ENCODE measurements at regions not wholly inside any gene's neighbourhood (a gene's known extent, or its start where the extent isn't known, plus 50 kb on each side); places are given as distances from the start of the nearest gene placed in this dataset.

DNA sequence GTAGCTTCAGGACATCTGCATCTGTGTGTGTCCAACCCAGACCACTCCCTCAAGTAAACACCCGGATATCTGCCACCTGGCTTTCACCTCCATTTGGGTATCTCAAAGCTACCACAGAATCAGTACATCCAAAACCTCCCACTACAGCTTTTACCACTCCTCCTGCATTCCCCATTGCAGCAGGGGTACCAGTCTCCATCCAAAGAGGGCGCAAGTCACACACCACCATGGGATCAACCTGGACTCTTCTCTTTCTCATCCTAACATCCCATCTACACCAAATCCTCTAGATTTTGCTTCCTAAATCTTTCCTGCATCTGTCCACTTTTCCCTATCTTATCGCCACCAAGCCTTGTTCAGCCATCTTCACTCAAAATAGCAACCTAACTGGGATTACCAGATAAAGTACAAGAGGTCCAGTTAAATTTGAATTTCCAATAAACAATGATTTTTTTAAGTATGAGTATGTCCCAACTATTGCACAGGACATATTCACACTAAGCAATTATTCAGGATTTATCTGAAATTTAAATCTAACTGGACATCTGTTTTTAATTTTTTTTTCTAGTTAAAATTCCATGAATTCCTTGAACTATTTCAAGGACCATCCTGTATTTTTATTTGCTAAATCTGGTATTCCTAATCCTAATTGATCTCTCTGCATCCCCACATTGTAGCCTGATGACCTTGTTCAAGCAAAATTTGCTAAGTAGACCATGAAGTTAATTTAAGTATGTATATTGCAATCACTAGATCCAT, 164.3 kb upstream of the MLN start:
- no peak for DNase-seq

DNA sequence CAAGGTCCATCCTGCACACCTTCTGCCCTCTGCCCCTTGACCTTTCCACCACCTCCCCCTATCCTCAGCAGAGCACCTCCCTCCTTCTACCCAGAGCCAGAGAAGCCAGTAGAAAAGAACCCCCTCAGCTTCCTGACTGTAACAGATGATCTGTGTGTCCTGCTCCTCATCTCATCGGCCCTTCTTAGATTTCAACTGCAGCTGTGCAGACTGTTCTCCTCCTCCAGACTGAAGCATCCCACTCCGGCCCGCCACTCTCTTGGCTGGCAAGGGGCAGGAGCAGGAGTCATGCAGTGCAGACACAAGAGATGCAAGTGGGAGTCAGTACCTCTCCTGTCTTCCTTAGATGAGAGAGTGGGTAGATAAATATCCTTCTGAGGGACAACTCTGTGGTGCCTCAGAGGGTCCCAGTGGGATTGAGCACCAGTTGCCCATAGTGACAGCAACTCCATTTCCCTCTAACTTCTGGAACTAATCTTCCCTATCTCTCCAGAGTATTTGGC, 163.5 kb upstream of the MLN start:
- DNase-seq = no peak

DNA sequence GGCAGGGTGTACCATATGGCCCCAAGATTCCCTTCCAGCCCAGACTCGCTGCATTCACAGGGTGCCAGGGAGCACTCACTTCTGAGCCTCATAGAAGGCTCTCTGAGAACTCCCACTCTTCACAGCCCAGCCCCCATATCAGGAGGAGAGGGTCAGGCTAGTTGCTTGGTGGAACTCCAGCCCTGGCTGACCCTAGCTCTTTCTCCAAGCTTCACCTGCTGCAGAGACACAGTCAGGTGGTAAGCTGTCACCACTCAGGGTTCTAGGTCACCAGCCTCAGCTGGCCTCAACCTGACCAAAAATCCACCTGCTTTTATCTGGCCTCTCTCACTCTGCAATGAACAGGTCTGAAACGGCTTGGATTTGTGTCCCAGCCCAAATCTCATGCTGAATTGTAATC, 162.7 kb upstream of the MLN start:
- DNase-seq = no peak

DNA sequence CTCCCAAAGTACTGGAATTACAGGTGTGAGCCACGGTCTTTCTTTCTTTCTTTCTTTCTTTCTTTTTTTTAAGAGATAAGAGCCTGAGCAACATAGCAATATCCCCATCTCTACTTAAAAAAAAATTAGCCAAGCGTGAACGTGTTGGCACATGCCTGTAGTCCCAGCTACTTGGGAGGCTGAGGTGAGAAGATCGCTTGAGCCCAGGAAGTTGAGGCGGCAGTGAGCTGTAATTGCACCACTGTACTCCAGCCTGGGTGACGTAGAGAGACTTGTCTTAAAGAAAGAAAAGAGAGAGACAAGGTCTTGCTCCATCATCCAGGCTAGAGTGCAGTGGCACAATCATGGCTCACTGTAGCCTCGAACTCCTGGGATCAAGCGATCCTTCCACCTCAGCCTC, 162.0 kb upstream of the MLN start:
- DNase-seq = no peak

DNA sequence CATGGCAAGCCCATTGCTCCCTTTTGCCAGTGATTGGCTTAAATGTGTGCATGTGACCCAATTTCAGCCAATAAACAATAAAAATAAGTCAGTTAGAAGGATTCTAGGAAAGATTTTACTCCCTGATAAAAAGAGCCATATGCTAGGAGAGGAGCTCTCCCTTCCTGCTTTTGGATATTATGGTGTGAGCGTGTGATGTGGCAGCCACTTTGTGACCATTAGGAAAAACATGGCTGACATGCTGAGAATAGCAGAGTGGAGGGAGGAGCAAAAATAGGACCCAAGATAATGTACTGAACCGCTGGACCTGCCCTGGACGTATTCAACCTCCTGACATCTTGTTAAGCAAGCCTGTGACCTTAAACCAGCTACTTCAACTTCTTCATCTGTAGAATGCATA, 160.6 kb upstream of the MLN start:
- DNase-seq = no peak

DNA sequence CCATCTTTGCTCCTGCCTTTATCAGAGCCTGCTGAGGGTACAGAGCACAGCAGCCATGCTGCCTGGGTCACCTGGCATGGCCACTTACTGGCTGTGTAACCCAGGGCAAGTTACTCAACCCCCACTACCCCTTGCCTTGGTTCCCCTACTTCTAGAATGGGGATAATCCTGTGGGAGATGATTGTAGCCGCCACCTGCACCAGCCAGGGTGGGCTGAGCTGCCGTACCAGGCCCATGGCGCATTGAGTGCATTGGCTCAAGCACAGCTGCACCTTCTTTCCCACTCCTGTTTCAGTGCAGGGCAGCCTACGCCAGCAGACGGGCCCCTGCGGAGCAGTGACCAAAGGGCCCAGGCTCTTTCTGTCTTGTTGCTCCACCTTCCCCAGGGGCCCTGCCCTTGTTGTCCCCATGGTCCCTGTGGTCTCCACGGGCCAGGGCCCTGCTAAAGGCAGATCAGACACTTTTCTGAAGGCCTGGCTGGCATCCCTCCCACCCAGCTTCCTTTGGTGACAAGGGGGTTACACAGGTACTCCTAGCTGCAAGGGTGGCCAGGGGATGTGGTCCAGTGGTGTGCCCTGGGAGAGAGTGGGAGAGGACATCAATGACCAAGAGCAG, 159.4 kb upstream of the MLN start:
- no peak for DNase-seq

DNA sequence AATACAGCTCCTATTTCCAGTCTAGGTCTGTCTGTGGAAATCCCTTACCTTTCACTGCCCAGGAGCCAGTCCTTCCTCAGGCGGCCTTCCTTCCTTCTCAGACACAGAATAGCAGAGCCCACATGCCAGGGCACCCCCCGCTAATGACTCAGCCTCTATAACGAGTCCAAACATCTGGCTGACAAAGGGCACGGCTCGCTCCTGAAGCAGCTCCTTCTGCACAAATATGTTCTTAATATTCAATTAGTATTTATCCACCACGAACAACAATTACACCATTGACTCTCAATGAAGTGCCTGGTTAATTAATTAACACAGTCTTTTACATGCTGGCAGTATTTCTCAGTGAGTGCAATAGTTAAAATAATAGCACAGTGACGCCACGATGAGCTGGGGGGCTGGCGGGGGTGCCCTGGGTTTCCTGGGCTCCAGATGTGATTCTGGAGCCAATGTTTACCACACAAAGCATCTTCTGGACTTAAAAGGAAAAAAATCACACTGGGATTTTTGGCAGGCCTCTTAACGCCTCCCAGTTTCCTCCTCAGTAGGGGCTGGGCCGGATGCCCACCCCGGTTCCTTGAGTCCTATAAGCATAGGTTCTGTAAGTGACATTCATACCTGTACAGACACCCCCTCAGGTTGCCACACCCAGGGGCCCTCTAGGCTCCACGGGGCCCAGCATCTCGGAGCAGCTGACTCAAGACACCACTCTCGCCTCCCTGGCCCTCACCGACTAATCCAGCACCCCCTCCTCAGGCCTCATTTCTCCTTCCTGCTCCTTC, 158.6 kb upstream of the MLN start:
- DNase-seq = no peak

DNA sequence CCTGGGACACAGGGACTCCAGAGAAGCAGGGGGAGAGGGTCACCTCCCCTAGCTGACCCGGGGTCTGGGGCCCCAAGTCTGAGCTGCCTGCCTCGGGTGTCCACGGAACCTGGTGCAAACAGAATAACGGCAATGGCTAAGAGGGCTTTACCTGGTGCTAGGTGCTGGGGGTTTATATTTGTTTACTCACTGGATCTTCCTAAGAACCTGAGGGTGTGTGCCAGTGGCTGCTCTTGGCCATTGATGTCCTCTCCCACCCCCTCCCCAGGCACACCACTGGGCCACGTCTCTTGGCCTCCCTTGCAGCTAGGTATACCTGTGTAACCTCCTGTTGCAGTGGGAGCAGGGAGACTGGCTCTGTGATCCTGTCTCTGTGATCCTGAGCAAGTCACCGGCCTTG, 157.9 kb upstream of the MLN start:
- DNase-seq = no peak

DNA sequence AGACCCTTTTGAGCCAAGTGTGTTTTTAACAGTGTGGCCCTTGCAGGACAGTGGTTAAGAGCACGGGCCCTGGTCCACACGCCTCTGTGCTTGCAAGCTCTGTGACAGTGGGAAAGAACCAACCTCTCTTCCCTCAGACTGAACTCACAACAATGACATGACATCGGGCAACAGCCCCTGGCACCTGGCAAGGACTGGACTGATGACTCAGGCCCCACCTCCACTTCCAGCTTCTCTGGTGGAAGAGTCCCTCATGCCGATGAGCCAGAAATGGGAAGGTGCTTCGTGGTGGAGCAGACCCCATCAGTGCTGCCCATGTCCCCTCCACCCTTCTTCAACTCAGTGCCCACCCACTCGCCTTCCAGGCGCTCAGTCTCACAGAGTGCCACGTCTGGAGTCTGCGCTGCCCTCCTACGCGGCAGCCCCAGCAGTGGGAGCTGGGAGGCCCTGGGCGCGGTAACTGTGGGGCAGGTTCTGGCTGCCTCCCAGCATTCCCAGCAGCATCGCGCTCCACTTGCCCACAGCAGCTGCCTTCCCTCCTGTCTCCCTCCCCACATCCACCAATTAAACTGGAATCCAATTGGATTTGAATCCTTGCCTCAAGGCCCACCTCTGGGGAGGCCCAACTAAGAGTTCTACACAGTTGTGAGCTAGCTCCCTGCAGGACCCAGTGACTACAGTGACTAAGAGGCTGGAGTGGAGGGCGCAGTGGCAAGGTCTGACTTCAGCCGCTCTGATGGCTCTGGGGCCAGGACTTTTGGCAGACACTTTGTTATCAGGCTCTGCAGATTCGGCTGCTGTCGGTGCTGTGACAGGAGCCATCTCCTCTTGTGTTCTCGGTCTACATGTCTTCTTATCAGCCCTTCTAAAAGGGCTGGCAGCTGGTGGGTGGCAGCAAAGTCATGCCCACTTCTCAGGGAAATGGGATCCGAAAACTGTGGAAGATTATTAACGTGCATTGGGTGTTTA, 156.8 kb upstream of the MLN start:
- DNase-seq = no peak

DNA sequence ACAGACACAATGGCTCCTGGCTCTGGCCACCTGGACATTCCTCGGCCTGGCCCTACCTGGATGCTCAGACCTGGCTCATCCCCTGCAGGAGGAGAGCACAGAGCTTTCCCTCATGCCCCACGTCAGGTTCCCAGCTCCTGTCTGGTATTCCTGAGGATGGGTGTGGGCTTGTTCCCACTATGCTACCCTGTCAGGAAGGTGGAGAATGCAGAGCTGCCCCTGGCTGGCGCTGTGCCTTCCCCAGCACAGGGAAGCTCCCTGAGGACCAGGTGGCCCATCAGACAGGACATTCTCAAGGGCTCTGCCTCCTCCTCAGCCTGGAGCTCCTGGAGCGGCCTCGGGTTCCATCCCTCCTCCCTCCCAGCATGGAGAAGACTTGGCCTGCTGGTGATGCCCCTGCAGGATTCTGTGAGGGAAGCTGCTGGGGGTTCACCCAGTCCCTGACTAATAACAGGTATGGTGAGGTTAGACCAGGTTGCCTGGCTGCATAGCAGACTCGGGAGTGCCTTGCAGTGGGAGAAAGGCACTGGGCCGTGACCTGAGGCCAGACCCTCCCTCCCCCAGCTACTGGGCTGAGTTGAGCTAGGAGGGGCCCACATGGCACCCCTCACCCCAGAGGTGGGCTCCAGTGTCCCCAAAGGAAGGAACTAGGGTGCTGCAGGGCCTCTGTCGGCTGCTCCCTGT, 156.0 kb upstream of the MLN start:
- DNase-seq = no peak

DNA sequence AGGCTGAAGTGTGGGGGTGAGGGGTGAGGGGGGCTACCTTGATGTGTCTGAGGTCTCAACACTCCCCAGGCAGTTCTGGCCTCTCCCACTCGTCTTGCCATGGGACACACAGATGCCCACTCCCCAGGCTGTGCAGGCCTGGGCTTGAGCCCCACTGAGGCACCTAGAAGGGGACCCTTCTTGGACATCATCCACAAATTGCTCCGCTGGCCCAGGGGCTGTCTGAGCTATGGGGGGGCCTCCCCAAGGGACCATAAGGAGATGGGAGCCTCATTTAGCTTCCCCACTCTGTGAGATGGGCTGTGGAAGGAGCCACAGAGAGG, 155.5 kb upstream of the MLN start:
- DNase-seq = no peak

DNA sequence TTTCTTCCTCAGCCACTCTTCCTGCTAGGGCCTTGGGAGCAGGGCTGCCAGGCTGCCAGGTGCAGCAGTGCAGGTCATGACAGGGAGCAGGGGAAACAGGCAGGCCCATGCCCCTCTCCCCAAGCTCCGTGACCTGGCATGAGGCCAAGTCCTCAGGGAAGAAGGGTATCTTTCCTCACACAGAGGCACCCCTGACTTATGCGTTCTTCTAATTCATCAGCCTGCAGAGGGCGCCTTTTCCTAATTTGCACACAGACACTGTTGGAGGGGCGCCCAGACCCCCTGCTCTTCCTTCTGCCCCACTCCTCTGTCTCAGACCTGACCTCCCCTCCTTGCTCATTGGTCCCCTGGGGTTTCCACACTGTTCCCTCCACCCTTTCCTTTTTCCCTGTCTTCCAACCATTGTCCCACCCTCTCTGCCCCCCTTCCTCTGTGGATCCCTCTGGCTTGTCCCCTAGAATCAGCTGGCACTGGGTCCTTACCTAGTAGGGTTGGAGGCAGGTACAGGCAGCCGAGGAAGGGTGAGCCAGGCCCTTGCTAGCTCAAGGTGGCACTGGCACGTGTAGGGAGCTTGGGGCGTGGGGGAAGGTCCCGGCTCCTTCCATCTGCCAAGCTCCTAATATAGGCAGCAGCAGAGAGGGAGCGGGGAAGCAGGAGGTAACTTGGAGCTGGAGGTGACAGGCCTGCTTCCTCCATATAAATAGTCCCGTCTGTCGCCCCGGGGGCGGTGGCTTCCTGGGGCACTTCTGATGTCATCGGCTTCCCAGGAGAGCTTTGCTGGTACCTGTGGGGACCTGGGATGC, 154.9 kb upstream of the MLN start:
- no peak for DNase-seq

DNA sequence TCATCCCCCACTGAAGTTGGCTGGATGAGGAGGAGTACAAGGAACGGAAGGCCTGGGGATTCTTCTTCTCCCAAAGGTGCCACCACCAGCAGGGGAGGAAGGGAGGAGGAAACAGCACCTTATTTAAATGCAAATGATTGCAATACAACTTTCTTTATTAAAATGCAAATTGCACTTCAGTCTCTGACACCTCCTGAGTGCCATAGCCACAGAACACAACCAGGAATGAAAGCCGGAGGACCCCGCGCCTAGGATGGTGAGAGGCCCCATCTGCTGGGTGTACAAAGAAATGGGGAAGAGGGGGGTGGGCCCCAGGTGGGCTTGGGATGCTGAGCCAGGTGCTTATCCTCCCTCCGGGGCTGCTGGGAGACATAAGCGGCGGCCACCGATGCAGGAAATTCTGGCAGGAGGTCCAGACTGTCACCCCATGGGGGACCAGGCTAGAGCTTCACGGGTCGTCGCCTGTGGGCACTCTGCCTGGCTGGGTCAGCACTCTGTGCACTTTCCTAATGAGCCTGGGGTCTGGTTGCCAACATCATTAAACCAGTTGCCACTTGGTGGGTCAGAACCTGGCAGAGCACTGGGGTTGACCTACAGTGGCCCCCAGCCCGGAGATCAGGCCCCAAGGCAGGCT, 154.2 kb upstream of the MLN start:
- DNase-seq = no peak

DNA sequence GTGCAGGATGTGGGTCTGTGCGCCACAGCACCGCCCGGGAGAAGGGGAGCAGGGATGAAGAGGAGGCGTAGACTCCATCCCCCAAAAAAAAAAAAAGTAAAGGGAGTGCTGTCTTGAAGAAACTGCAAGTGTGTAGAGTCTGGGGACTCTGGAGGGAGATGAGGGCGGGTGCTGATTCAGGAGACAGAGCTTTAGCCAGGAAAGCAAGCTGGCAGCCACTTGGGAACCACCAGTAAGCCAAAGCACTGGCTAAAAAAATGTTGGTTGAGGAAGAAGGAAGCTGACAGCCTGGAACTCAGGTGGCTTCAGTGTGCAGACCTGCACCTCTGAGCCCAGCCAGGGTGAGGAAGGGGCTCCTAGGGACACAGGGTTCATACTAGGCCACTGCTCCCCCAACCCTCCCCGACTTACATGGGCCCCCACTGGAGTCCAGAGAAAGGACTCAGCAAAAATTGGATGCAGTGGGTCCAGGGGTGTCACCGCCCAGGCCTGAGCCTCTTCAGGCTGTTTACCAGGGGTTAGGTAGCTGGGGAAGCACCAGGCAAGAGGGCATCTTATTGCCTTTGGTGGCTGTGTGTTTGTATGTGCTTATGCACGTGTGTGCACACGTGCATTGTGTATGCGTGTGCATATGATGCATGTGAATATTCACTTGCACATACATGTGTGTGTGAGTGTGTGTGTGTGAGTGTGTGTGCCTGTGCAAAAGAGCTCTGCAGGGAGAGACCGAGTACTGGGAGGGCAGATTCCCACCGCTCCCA, 153.5 kb upstream of the MLN start:
- DNase-seq = no peak

DNA sequence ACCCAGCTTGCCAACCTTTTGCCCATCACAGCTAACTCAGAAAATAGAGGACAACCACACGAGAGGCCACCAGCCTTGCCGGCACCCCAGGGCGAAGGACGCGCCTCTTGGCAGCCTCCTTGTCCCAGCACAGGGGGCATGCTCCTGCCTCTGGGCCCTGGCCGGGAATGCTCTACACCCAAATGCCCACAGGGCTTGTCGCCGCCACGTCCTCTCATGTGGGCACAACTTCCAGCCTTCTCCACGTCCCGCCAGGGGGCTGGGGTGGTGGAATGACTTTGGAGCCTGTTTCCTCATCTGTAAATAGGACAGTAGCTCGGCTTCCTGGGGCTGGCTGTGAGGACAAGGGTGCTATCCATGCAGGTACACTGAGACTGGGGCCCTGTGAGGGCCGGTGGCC, 152.4 kb upstream of the MLN start:
- no peak for DNase-seq

DNA sequence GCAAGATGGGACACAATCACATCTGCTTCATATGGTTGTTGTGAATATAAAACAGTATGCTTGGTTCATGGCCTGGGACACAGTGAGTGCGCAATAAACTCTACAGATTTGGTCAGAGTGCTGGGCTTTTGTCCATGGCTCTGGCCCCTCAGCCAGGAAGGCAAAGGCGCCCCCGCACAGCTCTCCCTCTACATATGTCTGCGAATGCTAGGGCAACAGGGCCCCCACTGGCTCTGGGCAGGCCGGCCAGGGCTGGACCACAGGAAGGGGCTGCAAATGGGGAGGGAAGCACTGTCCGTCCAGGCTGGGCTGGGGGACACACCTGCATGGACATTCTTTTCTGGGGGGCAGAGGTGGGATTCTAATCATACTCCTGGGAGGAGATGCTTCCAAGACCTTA, 151.8 kb upstream of the MLN start:
- no peak for DNase-seq

DNA sequence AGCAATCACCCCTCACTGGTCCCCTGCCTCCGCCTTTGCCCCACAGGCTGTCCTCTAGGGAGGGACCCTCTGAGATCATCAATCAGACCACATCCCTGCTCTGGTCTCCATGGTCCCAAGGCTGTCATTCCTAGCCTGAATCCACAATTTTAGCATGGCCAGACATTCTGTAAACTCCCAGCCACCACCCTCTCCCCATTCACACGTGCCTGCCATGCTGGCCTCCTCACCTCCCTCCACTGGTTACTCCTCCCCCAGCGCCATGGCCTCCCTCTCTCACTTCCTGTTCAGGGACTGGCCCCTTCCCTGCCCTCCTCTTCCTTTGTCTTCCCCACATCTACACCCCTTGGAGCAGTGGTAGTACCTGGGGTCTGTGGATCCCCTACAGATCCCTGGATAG, 150.7 kb upstream of the MLN start:
- no peak for DNase-seq

DNA sequence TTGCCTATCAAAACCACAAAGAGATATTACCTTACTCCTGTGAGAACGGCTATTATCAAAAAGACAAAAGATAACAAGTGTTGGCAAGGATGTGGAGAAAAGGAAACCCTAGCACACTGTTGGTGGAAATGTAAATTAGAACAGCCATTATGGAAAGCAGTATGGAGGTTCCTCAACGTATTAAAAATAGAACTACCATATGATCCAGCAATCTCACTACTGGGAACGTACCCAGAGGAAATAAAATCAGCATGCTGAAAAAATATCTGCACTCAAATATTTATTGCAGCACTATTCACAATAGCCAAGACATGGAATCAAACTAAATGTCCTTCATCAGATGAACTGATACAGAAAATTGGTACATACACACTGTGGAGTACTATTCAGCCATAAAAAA, 149.4 kb upstream of the MLN start:
- DNase-seq = no peak

DNA sequence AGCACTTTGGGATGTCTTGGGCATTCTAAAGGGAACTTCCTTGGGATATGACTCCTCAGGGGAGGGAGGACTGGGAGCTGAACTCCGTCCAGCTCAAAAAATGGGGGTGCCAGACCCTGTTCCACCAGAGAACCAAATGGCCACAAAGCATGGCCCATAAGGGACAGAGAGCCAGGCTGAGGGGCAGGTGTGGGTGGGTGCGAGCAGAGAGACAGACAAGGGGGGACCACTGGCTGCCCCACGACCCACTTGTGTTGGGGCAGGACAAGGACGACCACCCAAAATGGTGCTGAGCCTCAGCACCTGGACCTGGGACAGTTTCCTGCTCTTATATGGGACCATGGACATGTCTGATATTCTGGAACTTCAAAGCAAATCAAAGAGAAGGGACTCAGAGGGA, 148.2 kb upstream of the MLN start:
- DNase-seq = no peak

Measured in right lung (tissue), 2 donors.